HPDE6-E6E7 (cell line): ENCODE measurements at regions not wholly inside any gene's neighbourhood (a gene's known extent, or its start where the extent isn't known, plus 50 kb on each side); places are given as distances from the start of the nearest gene placed in this dataset.
"Not testable (repeated sequence)": the region's sequence is repeated elsewhere in the genome, so short reads cannot be mapped to it uniquely, and the experiment has no call there.

Experiments used
- DNase-seq: peaks from one replicate; pipeline ENCODE4 v3.0.0; 2011; ENCODE audit warnings: missing footprints; ENCODE audit errors: extremely low spot score

GRCh38 chr6:61622601-61623000 lies 663.4 kb downstream of the KHDRBS2 start:
- no peak for DNase-seq

DNA sequence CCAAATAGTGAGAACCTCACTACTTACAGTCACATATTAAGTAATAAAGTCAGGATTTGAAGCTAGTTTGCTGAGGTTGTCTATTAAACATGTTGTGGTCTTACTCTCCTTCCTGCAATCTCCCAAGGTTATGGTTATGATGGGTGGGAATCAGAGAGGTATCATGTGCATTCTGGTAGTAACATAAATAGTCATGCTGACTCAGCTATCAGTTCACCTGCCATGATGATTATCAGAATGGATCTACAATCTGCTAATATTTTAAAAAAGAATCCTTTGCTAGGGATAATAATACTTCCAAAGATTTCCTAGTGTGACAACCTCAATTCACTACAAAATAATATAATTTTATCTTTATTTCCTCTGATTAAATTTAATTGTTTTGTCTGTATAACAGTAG lies 671.9 kb downstream of the KHDRBS2 start:
- no peak for DNase-seq

DNA sequence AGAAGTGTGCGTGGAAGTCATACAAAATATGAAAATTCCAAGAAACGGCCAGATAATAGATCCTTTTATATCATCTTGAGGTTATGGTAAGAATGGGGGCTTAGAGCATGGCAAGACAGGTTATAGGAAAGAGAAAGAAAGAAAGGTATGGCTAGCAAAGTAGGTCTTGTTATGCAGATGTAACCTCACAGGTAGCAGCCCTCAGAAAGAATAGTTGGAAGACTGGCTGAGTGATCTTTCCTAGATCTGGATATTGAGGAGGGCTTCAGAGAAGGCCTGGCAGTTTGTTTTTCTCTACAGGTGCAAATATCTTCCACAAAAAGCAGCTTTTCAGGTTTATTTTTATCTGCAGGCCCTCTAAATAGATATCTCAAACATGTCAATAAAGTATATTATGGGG lies 679.5 kb downstream of the KHDRBS2 start:
- DNase-seq, result no peak

DNA sequence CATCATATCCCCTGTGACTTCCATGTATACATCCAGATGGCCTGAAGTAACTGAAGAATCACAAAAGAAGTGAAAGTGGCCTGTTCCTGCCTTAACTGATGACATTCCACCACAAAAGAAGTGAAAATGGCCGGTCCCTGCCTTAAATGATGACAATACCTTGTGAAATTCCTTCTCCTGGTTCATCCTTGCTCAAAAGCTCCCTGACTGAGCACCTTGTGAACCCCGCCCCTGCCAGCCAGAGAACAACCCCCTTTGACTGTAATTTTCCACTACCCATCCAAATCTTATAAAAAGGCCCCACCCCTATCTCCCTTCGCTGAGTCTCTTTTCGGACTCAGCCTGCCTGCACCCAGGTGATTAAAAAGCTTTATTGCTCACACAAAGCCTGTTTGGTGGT lies 680.2 kb downstream of the KHDRBS2 start:
- DNase-seq, result not testable (repeated sequence)

DNA sequence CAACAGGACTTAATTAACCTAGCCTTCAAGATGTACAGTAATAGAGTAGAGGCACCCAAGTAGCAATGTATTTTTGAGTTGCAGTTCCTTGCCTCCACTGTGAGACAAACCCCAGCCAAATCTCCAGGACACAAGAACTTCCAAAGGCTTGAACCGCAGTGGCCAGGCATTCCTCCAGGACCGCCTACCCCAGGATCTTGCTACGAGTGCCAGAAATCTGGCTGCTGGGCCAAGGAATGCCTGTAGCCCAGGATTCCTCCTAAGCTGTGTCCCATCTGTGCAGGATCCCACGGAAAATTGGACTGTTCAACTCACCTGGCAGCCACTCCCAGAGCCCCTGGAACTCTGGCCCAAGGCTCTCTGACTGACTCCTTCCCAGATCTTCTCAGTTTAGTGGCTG lies 683.9 kb downstream of the KHDRBS2 start:
- not testable (repeated sequence) for DNase-seq

DNA sequence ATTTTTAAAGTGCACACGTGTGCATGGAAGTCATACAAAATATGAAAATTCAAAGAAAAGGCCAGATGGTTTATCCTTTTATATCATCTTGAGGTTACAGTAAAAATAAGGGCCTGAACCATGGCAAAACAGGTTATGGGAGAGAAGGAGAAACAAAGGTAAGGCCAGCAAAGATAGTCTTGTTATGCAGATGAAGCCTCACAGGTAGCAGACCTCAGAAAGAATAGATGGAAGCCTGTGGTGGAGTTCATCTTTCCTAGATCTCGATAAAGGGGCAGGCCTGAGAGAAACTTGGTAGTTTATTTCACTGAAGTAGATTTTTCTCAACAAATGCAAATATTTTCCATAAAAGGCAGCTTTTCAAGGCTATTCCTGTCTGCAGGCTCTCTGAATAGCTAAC lies 693.8 kb downstream of the KHDRBS2 start:
- no peak for DNase-seq

DNA sequence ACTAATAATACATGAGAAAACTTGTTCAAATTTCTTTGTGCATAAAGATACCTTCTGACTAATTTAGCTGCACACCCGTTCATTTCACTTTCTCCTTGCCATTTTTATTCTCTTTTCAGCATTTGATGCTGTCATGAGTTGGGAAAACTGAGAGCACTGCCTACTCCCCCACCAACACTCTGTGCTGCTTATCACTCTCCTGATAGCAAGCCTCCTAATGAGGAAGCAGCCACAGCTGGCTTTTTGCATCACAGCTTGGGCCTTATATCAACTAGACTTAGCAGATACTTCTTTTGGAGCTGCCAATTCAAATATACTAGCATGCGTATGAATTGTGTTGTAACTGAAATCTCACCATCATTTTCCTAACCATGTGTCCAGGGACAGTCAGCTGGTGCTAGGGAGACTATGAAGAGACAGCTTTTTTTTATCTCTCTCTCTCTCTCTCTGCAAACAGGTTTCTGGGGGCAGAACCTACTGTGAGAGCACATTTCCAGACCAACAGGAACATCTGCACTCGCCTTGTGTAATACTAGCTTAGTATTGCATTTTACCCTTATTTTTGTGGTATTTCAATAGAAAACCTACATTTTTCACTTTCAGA lies 699.0 kb downstream of the KHDRBS2 start:
- no peak for DNase-seq

- DNase-seq, result no peak
Observed at GRCh38 chr6:61585504-61585903, 700.5 kb downstream of the KHDRBS2 start.

- no peak for DNase-seq
Observed at GRCh38 chr6:61562098-61562497, 723.9 kb downstream of the KHDRBS2 start.

DNA sequence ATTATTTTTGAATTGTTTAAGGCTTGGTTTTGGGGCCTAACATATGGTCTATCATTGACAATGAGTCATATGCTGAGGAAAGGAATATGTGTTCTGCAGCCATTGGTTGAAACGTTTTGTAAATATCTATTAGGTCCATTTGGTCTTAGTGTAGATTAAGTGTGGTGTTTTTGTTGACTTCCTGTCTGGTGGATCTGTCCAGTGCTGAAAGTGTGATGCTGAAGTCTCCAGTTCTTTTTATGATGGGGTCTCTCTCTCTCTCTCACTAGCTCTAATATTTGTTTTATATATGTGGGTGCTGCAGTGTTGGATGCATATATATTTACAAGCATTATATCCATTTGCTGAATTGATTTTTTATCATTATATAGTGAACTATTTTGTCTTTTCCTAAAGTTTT lies 727.2 kb downstream of the KHDRBS2 start:
- no peak for DNase-seq

DNA sequence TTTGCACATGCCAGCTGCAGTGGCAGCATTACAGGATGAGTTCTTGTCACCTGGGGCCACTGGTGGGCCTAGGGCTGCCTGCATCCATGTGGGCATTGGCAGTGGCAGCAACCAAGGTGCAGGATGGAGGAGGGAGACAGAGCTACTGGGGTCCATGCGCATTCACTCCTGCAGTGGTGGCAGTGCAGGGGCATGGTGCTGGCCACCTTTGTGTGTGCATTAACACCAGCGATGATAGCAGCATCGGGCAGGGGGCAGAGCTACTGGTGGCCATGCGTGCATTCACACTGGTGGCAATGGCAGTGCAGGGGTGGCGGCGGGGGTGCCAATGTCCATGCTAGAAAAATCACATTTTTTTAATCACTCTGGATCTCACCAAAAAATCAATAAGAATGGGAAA lies 730.0 kb downstream of the KHDRBS2 start:
- DNase-seq, result no peak

GRCh38 chr6:61538801-61539200 lies 747.2 kb downstream of the KHDRBS2 start:
- peak; percentile 2 for DNase-seq

- DNase-seq, result not testable (repeated sequence)
Observed at GRCh38 chr6:61532749-61533148, 753.3 kb downstream of the KHDRBS2 start.
